Inflammatory macrophage (primary cell): ENCODE measurements at regions not wholly inside any gene's neighbourhood (a gene's known extent, or its start where the extent isn't known, plus 50 kb on each side); places are given as distances from the start of the nearest gene placed in this dataset.
"Not testable (repeated sequence)": the region's sequence is repeated elsewhere in the genome, so short reads cannot be mapped to it uniquely, and the experiment has no call there.

ENCODE experiments used
- DNase-seq, 2 donors: peaks; one replicate each; pipeline ENCODE4 v3.0.0-alpha.2; 2020 to 2022

DNA sequence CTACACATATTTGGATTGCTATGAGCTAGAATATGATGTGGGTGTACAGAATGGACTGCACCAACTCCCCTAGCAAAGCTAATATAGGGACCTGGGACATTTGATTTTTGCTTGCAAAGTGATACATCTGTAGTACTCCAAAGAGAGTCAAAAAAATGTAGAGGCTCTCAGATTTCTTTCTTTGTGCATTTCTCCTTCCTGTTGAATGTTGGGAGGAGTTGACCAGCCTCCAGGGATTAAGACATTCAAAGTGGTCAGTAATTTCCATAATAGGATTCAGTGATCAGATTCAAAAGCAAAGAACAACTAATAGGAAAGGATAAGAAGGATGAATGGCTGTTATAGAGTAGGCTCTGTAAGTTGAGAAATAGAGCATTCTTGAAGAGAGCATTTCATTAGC is 934.9 kb downstream of the KCNJ2 start:
- DNase-seq = no peak

DNA sequence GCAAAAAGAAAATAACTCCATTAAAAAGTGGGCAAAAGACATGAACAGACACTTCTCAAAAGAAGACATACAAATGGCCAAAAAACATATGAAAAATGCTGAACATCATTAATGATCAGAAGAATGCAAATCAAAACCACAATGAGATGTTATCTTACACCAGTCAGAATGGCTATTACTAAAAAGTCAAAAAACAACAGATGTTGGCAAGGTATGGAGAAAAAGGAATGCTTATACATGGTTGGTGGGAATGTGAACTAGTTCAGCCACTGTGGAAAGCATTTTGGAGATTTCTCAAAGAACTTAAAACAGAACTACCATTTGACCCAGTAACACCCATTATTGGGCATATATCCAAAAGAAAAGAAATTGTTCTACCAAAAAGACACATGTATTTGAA is 936.7 kb downstream of the KCNJ2 start:
- DNase-seq = not testable (repeated sequence)

DNA sequence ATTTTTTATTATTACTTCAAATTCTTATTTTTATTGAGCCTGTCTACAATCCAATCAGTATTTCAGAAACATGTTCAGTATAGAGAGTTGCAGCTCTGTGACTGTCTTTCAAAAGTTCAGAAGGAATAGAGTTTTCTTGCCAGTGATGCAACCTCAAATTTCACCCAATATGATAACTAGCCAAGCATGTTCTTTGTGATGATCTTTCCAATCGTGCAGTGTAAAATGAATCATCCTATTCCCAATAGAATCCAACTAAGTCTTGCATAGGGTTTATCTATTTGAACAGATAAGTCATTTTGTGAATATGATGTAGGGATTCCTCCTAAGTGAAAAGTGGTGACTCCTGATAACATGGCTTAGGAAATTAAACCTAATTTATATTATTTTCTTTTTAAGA is 937.8 kb downstream of the KCNJ2 start:
- DNase-seq = no peak

DNA sequence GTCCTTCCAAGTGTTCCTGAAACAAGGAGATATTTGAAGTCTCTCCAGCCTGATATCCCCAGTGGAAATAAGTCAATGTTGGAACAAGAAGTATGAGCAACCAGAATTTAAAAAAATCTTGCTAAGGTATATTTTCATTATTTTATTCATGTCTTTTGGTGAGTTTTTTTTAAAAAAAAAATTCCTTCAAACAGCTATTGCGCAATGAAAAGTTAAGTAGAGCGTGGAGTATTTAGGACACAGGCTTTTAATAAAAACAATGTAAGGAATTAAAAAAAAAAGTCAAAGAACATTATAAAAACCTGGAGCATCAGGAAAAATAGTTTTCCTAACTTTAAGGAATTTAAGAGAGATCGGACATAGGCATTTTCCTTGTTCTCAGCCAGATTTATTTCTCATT is 940.4 kb downstream of the KCNJ2 start:
- no peak for DNase-seq

DNA sequence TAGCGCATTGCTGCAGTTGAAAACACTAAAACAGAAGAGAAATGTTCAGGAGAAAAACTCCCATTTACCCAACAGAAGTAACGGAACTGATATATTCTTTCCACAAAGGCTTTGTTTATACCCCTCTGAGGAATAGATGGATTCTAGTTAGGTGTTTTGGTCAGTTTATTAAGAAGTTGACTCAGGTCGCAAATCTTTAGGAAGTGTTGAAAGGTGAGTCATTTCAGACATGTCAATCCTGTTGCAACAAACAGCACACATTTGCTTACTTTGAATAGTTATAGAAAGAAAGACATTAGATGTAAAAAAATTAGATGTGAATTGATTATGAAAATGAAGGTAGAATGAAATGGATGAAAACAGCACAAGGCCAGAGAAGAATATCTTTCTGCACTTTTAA is 941.0 kb downstream of the KCNJ2 start:
- DNase-seq = no peak

DNA sequence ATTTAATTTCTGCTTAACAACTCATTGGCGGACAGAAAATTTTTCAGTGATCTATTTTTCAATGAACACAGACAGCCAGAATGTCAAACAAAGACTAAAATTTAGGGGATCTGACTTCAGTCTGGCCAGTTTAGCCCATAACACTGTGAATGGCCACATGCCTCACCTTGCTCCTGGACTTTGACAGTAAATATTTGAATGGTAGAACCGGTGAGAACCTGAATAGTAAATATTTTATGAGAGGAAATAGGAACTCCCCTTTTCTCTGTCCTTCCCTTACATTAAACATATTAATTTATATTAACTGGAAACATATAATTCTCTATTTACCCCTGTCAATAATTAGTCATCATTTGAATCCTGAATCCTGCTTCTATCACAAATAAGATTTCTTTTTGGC is 942.1 kb downstream of the KCNJ2 start:
- no peak for DNase-seq

DNA sequence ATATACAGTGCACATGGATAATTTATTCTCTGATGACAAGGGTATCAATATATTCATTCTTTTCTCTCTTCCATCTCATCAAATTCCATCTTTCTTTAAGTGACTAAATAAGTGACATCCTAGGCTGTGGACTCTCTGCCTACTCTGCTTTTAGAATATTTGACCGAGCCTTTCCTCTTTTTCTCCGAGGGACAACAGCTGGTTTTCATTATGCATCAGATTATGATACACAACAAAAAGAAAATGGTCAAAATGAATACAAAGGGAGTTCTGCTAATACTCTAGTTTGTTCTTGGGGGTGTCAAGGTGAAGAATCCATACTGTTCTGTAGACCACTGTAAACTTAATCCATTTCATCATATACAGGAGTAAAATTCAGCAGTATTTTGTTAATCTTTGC is 942.6 kb downstream of the KCNJ2 start:
- no peak for DNase-seq

DNA sequence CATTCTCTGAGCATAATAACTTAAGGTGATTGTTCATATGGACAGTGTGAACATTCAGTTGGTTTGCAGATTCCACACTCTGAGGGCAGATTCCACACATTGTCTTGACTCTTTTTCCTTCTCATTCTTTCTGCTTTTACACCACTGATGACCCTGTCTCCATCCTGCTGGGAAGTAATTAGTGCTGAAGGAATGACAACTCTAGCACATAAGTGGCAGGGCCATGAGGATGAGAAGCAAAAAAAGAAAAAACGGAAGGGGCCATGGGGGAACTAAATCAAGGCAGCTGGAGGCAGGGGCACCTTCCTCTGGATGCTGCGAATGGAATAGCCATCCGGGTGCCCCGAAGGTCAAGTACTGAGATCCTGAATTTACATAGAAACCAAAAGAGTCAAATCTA is 944.0 kb downstream of the KCNJ2 start:
- no peak for DNase-seq

DNA sequence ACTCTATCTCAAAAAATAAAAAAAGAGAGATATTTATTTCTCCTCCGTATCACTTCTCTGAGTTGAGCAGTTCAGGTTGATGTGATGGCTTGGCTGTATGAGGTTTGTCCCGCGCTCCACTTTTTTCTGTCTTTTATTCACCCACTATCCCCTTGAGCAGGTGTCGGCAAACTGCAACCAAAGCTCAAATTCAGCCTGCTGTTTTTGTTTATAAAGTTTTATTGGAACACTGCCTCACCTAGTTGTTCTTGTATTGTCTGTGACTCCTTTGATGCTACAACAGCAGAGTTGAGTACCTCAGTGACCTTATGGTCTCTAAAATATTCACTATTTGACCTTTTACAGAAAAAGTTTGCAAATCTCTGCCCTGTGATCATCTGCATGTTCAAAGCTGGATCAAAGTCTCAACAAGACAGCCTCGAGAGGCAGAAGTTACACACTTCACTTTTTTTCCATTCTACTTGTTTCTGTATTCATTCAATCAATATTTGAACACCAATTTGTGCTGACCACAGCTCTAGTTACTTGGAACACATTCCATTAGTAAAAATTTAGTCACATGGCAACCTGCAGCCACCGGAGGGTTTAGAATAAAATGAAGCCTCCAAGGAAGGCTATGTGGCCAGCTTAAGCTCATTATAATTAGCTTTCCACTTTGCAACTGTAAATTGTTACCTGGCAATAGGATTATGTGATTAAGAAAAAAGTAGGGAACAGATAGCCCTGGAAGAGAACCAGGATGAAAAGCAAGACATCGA is 945.8 kb downstream of the KCNJ2 start:
- DNase-seq = no peak

DNA sequence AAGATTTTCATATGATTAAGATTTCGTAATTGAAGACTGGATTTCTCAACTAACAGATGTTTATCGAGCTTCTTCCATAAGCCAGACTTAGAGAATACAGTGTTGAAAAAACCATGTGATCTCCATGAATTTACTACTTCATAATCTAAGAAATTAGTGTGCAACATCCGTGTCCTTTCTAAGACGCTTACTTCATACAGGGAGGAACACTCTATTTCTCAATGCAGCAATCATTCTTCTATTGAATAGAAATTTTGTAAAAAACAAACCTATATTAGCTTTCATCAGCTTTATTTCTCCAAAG is 946.3 kb downstream of the KCNJ2 start:
- no peak for DNase-seq

DNA sequence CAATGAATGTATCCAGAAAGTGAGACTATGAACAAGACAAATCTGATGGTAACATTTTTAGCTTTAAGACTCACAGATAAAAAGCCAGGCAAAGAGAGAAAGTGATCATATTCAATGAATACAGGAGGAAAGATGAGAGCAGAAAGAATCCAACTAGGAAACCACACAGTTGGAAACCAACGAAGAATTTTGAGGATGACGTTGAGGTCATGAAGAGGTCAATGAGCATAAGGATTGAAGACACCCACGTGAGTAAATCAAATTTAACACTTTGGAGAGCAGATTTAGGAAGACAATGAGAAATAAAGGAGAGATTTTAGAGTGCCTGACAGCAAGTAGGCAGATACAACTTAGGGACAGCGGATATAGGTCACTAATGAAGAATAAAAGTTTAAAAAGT is 948.1 kb downstream of the KCNJ2 start:
- DNase-seq = no peak

DNA sequence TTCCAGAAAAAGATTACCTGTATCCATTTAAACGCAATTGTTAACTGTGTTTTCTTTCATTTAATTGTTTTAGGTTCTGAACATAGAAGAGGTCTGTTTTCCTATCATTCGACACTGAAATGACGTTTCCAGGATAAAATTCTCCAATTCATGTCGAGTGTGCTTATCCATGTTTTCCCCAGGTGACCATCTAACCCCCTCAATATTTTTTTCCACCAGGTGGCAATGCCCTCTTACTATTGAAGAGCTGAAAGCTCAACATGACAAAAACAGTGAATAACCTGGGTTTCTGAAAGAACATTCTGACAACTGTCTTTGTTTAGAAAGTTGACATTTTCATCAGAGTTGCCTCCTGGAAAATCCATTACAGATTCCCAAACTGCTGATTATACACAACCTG is 948.7 kb downstream of the KCNJ2 start:
- DNase-seq = no peak

DNA sequence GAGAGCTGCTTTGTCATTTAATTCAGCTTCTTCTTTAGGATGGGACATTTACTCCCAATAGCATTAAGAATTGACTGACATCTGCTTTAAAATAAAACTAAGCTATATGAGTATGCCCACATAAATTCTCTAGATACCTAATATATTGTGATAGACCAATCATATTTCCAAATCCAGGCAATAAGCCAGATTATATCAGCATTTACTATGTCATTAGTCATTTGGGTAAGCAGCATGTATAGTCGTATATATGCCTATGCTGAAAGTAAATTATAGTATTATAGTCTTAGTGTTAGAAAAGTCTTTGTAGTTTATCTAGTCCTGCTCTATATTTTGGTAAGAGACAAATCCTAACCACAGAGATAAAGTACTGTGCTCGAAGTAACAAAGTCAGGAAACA is 958.1 kb downstream of the KCNJ2 start:
- no peak for DNase-seq

DNA sequence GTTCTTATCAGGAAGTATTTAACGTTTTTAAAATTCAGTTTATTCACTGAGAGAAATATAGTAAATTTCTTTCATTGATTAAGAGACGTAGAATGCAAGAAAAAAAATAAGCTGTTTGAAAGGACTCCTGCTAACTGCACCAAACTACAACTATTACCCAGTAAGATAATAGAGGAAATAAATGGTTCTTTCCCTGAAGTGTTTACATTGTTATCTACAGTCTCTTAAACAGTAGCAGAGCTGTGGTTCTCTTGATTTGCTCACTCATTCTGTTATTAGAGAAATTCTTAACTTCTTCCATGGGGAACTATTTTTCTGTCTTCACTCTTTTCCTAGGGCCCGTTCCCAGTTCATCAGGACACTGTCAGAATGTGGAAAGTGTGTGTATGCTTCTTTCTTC is 973.0 kb downstream of the KCNJ2 start:
- no peak for DNase-seq

DNA sequence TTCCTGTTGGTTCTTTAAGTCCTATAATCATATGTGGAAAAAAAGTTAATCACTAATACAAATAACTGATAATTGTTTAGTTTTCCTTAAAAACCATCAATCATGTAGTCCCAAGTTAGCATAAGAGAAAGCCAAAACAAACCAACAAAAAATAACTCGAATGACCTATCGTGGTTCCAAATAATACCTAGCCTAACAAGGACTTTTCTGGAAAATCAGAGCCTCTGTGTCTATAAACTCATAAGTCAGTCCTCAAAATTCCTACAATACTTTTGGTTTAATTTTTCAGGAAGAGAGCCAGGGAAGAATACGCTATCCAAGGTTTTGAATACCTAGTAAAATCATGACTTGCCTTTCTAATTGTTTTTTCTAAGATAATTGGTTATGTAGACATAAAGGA is 975.3 kb upstream of the SOX9 start:
- DNase-seq = no peak

DNA sequence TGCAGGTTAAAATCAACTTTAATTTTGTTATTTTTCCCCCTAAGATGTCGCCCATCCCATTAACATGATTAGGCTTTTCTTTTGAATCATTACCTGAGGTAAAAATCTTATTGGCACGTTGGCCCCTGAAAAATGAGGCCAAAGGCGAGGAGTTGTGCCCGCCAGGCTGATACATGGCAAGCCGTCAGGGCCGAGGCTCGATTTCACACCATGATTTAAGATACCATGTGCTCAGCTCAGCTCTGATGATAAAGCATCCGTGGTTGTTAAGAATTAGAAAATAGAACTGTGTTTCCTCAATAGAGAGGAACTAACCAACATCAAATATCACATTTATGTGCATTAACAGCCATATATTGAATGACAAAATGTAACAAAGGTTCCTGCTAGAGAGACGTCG is 972.9 kb upstream of the SOX9 start:
- no peak for DNase-seq

DNA sequence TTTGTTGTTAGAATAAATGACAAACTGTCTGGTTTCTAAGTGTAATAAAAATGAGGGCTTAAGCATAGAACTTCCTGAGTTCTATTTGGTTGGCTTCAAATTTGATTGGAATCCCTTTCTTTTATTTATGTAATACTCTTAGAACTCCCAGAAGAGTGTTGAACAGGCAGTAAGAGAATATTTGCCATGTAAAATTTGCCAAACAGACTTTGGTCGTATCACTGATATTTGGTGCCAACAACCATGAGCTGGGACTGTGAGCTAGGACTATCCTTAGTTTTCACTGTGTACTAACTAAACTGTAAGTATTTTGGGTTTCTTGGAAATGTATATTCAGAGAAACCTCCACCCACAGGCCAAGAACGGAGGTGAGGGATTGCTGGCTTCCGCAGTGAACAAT is 971.2 kb upstream of the SOX9 start:
- no peak for DNase-seq

DNA sequence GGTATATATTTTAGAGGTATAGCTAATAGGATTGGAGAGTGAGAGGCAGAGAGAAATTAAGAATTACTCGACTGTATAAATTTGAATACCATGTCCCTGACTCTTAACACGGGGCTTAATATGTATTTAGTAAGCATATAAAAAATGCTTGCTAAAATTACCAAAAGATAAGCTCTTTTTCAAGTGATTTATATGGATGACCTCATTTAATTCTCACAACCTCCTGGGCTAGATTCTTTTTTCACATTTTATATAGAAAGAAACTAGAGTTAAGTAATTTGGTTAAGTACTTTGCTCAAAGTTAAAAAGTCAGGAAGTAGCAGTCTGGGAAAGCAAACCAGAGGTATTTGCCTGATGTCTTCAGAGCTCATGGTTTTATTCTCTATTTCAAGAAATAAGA is 963.5 kb upstream of the SOX9 start:
- no peak for DNase-seq

DNA sequence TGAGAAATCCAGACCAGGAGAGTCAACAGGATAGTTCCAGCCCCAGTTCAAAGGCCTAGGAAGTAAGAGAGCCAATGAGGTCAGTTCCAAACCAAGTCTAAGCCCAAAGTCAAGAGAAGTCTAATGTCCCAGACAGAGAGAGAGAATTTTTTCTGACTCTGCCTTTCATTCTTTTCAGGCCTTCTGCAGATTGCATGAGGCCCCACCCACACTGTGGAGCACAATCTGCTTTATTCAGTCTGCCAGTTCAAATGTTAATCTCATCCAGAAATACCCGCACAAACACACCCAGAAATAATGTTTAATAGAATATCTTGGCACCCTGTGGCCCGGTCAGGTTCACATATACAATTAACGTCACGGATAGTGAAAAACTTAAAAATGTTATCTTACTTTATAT is 962.4 kb upstream of the SOX9 start:
- DNase-seq = no peak

DNA sequence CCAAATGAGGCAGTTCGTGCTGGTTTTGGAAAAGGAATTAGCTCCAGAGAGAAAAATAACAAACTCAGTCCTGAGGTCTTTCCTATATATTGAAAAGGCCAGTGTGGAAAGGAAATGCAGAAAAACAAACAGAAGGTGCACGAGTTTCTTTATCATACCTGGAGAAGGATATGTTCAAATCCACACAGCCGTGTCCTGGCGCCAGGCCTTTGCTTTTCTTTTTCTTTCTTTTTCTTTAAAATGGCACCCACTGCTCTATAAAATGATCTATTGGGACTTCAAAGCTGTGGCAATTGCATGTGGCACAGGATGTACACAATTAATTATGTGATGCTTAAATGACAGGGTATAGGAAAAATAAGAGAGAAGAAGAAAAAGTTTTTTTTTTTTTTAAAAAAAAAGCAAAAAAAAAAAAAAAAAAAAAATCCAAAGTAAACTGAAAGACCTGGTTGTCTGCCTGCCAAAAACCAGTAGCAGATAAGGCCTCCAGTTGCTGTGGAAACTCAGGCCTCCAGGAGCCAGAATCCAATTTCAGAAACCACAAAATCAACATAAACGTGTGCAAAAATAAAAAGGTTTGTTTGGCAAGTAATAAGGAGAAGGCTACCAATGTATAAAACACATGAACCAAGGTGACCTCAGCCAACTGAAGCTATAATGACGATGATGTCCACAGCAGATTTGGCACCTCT is 957.6 kb upstream of the SOX9 start:
- DNase-seq = no peak

DNA sequence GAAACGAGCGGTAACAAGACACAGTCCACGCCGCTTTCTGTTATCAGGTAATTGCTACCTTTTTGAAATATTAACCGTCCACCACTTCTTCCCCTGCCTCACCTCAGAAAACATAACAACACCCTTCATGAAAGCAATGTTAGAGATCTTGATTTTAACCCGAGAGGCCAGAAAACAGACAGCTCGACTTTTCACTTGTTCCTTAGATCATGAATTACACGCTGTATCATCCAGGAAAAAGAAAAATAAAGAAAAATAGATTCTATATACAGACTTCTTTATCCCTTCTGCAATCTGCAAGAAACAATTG is 957.1 kb upstream of the SOX9 start:
- no peak for DNase-seq

DNA sequence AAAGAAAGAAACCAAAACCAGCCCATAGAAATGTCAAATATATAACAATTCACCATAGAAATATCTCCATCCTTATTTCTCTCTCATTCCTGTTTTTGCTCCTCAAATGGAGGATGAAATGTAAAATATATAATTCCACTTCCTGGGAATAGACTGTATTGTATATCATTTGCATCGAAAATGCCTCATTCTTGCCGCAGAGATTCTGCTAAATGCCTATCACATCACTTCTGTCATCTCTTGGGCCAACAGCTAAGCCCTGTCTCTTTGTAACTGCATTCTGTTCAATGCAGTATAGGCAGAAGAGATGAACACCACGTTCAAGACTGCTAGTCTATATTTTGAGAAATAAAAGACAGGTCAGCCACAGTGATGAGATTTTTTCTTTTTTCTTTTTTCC is 956.3 kb upstream of the SOX9 start:
- DNase-seq = no peak

DNA sequence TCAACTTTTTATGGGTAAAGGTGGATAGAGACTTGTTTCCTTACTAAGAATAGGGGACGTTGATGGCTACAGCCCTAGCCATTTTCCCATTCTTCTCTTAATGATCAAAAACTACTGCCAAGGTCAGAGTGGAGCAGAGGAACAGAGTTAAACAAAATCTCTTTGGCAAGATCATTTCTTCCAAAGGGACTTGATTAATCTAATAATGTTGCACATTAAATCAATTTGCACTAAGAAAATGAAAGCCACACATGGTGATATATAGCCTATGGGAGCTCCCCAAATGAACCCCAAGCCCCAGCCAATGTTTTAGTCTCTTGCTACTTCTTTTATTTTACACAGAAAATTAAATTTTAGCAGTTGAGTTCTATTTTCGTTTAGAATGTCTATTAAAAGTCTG is 954.5 kb upstream of the SOX9 start:
- no peak for DNase-seq

DNA sequence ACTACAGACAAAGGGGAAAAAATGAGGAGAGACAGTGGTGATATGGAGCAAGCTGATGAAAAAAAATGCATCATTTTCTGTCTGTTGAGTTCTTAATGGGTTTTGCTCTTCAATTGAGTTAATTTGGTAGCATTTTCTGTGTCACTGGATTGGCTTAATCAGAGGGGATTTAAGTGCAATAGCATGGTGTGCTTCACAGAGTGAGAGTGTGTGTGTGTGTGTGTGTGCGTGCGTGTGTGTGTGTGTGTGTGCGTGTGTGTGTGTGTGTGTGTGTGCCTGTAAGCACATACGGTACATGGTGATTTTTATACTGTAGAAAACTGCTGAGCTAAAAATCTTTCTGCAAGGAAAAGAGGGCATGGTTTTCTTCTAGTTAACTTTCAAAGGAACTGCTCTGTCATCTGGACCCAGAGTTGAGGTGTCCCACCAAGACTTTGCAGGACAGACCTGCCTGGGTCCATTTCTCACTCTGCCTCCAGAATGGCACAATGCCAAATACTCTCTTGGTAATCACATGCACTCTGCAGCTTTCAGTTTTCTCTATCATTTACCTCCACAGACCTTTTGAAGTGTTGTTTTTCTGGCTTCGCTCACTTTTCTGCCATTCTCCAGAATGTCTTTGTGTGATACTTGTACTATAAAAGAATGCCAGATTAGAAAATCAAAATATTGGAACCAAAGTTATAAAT is 952.6 kb upstream of the SOX9 start:
- no peak for DNase-seq

DNA sequence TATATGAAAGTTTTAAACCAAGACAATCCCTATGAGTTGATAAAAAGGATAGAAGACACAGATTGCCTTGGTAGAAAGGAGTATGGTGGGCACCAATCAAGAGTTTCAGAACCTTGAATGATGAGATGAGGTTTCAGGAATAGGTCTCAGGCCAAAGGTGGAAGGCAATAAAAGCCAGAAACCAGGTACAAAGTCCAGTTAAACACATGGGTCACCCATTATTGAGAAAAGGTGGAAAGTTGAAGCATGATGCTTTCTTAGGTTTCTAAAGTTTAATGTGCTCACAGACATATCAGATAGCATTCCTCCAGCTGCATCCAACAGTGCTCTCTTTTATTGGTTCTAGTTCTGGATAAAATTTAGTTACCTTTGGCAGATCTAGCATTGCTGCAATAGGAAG is 950.8 kb upstream of the SOX9 start:
- DNase-seq = no peak
